Thyroid gland (tissue), 4 donors: ENCODE measurements at regions not wholly inside any gene's neighbourhood (a gene's known extent, or its start where the extent isn't known, plus 50 kb on each side); places are given as distances from the start of the nearest gene placed in this dataset.
"Not testable (repeated sequence)": the region's sequence is repeated elsewhere in the genome, so short reads cannot be mapped to it uniquely, and the experiment has no call there.

ENCODE experiments used
- DNase-seq, 2 donors: peaks; one replicate each; pipeline ENCODE4 v3.0.0-alpha.2; 2019
- H3K27ac ChIP-seq, 3 donors: fragments of 200-600 bp; sonication (generic); 1 replicate in 2 of 3; 2 replicates in 1 of 3; pipeline ENCODE4 v1.5.1; 2016 to 2019; ENCODE audit warnings: mild to moderate bottlenecking in 1 of 3, moderate library complexity in 1 of 3
- H3K27me3 ChIP-seq: fragments of 200-600 bp; sonication (generic); one replicate; pipeline ENCODE4 v1.5.1; 2019
- H3K36me3 ChIP-seq, 2 donors: fragments of 200-600 bp; sonication (generic); one replicate each; pipeline ENCODE4 v1.5.1; 2016 to 2019
- H3K4me1 ChIP-seq, 2 donors: fragments of 200-600 bp; sonication (generic); one replicate each; pipeline ENCODE4 v1.5.1; 2017 to 2019
- H3K4me3 ChIP-seq, 3 donors: fragments of 200-600 bp; sonication (generic); replicated peaks in 1 of 3; 1 replicate in 2 of 3; 2 replicates in 1 of 3; pipeline ENCODE4 v1.5.1; 2016; ENCODE audit warnings: mild to moderate bottlenecking in 1 of 3
- H3K9me3 ChIP-seq: fragments of 200-600 bp; sonication (generic); one replicate; pipeline ENCODE4 v1.5.1; 2017
- POLR2A ChIP-seq, 2 donors: fragments of 450-650 bp; IDR thresholded peaks; one replicate each; pipeline ENCODE4 v1.6.1; 2017; ENCODE audit warnings: antibody characterized with exemption in 2 of 2, mild to moderate bottlenecking in 2 of 2, moderate library complexity in 1 of 2
- WGBS, 2 donors: methylation state at CpG; one replicate each; pipeline ENCODE4 v1.1.5; 2017; 5-methylcytosine and 5-hydroxymethylcytosine counted together
- intact Hi-C: fragments of 100-400 bp; cut with DNase I; formaldehyde crosslinking; loops from one replicate; pipeline ENCODE4 v1.15.1; 2023
- TF ChIP-seq, protein P1 (sequence below), 6 experiments: fragments of 200-600 bp in 3 of 6; fragments of 450-650 bp in 3 of 6; sonication (generic) in 3 of 6; IDR thresholded peaks; one replicate each; pipeline ENCODE4 v1.5.1; 2016 to 2019; ENCODE audit warnings: antibody characterized with exemption in 6 of 6, mild to moderate bottlenecking in 2 of 6, inconsistent platforms in 1 of 6, moderate library complexity in 1 of 6

DNA sequence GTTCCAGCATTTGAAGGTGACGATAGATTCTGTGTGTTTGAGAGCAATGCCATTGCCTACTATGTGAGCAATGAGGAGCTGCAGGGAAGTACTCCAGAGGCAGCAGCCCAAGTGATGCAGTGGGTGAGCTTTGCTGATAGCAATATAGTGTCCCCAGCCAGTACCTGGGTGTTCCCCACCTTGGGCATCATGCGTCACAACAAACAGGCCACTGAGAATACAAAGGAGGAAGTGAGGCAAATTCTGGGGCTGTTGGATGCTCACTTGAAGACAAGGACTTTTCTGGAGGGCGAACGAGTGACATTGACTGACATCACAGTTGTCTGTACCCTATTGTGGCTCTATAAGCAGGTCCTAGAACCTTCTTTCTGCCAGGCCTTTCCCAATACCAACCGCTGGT, 142.0 kb downstream of the PLS3 start:
- Histone ChIP-seq H3K9me3 (no peaks in the 10 kb centered on the region), H3K36me3 (no peaks in the 10 kb centered on the region), H3K27ac (no peak overlapping the region), H3K27me3 (no peaks in the 10 kb centered on the region), H3K4me3 (no peak overlapping the region), H3K4me1 (no peaks in the 10 kb centered on the region)
- 82 to 92% methylated on average over 2 to 5 of the region's 5 CpGs for whole genome bisulfite sequencing, 2 donors
- TF ChIP-seq, protein P1, sequence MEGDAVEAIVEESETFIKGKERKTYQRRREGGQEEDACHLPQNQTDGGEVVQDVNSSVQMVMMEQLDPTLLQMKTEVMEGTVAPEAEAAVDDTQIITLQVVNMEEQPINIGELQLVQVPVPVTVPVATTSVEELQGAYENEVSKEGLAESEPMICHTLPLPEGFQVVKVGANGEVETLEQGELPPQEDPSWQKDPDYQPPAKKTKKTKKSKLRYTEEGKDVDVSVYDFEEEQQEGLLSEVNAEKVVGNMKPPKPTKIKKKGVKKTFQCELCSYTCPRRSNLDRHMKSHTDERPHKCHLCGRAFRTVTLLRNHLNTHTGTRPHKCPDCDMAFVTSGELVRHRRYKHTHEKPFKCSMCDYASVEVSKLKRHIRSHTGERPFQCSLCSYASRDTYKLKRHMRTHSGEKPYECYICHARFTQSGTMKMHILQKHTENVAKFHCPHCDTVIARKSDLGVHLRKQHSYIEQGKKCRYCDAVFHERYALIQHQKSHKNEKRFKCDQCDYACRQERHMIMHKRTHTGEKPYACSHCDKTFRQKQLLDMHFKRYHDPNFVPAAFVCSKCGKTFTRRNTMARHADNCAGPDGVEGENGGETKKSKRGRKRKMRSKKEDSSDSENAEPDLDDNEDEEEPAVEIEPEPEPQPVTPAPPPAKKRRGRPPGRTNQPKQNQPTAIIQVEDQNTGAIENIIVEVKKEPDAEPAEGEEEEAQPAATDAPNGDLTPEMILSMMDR (IDR thresholded peaks at IDR 0.05), result no peak
- no peak for TF ChIP-seq POLR2A (IDR thresholded peaks at IDR 0.05)
- no peak for DNase-seq
- intact Hi-C loops, result no loop called here

DNA sequence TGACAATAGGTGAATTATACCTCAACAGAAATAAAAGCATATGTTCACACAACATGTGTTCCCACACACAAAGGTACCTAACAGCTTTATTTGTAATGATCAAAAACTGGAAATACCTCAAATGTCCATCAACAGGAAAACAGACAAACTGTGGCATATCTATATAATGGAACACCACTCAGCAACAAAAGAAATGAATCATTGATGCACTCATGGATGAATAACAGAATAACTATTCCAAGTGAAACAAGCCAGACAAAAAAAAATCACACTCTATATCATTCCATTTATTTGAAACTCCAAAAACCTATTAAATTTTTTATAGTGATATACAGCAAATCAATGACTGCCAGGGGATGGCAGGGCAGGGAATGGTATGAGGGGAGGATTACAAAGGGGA, 148.1 kb downstream of the PLS3 start:
- intact Hi-C loops, result no loop called here
- no peaks in the 10 kb centered on the region for H3K36me3 ChIP-seq
- TF ChIP-seq, protein P1 (IDR thresholded peaks at IDR 0.05), result no peak
- TF ChIP-seq POLR2A (IDR thresholded peaks at IDR 0.05), result no peak
- H3K4me1 ChIP-seq, result no peaks in the 10 kb centered on the region
- H3K27me3 ChIP-seq, result no peaks in the 10 kb centered on the region
- H3K27ac ChIP-seq, result no peak overlapping the region
- no peak overlapping the region for H3K4me3 ChIP-seq
- DNase-seq, result no peak
- no peaks in the 10 kb centered on the region for H3K9me3 ChIP-seq

DNA sequence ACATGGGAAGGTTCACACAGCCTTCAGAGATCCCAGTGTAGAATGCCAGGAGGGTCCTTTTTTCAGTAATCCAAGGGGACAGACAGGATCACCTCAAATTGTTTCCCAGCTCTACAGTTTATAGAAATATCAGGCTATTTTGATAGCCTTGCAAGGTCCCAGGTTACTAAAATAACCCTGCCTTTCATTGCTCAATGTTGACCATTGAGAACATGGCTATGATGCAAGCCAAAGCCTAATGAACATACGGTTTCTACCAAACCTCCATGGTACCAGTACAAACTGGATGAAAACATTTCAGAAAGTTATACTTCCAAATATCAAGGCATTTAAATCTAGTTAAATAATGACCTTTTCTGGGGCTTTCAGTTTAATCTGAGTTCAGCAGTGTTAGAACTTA, 151.5 kb downstream of the PLS3 start:
- Histone ChIP-seq H3K9me3 (no peaks in the 10 kb centered on the region), H3K36me3 (no peaks in the 10 kb centered on the region), H3K27me3 (peaks cover under 1% of the 10 kb centered on the region), H3K27ac (no peak overlapping the region), H3K4me3 (no peak overlapping the region), H3K4me1 (no peaks in the 10 kb centered on the region)
- WGBS, 2 donors, result 83 to 93% methylated on average over 1 of the region's 1 CpG
- no peak for TF ChIP-seq POLR2A (IDR thresholded peaks at IDR 0.05)
- TF ChIP-seq, protein P1 (IDR thresholded peaks at IDR 0.05), result no peak
- DNase-seq, result no peak
- intact Hi-C loops, result no loop called here

DNA sequence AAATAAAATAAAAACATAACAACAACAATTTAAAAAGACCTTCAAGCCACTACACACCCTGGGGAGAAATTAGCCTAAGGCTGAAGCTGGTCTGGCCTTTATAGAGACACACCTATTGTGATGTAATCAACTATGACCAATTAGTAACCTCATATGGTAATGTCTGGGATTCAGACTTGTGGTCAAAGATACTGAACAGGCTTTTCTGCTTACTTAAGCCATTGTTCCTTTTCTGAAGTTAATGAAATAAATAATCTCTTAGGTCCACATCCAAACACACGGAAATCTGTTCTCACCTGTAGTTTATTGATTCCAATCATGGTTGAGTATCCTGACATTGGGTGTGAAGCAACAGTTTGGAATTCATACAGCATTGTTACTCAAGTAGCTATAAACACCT, 152.5 kb downstream of the PLS3 start:
- 94 to 100% methylated on average over 1 of the region's 1 CpG for WGBS, 2 donors
- Histone ChIP-seq H3K27ac (no peak overlapping the region), H3K27me3 (peaks cover 6% of the 10 kb centered on the region), H3K4me3 (no peak overlapping the region), H3K36me3 (no peaks in the 10 kb centered on the region), H3K4me1 (no peaks in the 10 kb centered on the region), H3K9me3 (no peaks in the 10 kb centered on the region)
- DNase-seq, result no peak
- TF ChIP-seq, protein P1 (IDR thresholded peaks at IDR 0.05), result no peak
- TF ChIP-seq POLR2A (IDR thresholded peaks at IDR 0.05), result no peak
- intact Hi-C loops, result no loop called here

DNA sequence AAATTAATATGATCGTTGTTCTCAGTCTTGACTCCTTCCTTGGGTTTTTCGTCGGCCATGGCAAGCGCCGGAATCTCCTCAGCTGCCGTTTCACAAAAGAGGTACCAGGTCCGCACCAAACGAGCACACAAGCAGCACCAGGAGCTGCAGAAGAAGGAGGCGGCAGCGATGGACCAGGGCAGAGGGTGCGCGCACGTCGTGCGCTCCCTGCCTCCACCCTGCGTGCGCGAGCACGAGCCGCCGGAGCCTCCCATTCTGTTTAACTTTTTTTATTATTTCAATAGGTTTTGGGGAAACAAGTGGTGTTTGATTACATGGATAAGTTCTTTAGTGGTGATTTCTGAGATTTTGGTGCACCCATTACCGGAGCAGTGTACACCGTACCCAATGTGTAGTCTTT, 158.2 kb downstream of the PLS3 start:
- no peak for TF ChIP-seq POLR2A (IDR thresholded peaks at IDR 0.05)
- TF ChIP-seq, protein P1 (IDR thresholded peaks at IDR 0.05), result no peak
- H3K4me1 ChIP-seq, result no peaks in the 10 kb centered on the region
- no peak for DNase-seq

DNA sequence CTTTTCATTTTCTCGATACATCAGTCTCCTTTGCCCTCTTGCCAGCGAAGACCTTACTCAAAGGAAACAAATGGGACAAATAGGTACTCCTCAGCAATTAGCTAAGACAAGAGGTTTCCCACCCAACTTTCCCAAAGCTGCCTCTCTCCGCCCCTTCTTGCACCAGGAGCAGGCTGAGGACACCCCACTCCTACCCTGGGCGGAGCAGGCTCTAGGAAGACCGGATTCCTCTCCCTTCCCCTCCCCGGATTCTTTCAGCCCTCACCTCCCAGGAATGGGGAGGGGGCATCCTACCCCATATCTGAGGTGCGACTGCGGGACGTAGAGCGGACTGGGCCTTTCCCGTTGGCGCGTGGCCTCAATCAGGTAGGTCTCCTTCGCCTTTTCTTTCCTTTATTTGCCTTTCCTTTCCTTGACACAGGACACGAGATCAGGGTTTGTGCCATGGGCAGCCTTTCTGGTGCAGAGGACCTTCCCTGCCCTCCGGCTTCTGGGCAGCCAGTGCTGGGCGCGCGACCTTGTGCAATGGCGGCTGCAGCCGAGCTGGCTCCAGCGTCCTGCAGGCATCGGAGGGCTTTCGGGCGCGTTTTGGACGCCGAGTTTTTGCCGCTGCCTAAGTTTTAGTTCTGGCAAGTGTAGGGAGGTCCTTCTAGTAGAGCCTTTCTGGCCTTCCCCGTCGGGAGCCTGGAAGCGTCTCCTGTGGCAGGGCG, 161.9 kb downstream of the PLS3 start:
- H3K4me1 ChIP-seq, intact Hi-C loops, H3K27me3 ChIP-seq, DNase-seq, H3K9me3 ChIP-seq, H3K27ac ChIP-seq, H3K36me3 ChIP-seq, H3K4me3 ChIP-seq: not testable (repeated sequence)
- WGBS, 2 donors, result no CpG with 5 or more reads among the region's 33 CpGs

More for the DNA sequence above, 158.2 kb downstream of the PLS3 start:
- Histone ChIP-seq H3K4me3 (no peak overlapping the region), H3K9me3 (no peaks in the 10 kb centered on the region), H3K36me3 (no peaks in the 10 kb centered on the region), H3K27ac (no peak overlapping the region), H3K27me3 (peaks cover 6% of the 10 kb centered on the region)
- 87 to 93% methylated on average over 13 to 23 of the region's 23 CpGs for WGBS, 2 donors
- intact Hi-C loops, result no loop called here

DNA sequence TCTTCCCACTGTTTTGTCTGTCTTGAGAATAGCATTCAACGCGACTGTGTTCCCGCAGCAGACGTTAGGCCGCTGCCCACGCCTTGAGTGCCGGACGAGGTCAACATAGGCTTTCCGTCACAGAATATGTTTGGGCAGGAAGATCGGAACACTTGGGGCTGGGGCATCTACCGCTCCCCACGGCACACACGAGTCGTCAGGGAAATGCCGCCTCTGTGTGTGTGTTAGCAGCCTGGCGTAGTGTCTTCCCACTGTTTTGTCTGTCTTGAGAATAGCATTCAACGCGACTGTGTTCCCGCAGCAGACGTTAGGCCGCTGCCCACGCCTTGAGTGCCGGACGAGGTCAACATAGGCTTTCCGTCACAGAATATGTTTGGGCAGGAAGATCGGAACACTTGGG, 164.4 kb downstream of the PLS3 start:
- intact Hi-C loops, H3K36me3 ChIP-seq, H3K27ac ChIP-seq, DNase-seq, H3K4me3 ChIP-seq, H3K4me1 ChIP-seq, H3K9me3 ChIP-seq, H3K27me3 ChIP-seq: not testable (repeated sequence)
- WGBS, 2 donors, result no CpG with 5 or more reads among the region's 26 CpGs
